Endothelial cell of umbilical vein (primary cell): ENCODE measurements at regions not wholly inside any gene's neighbourhood (a gene's known extent, or its start where the extent isn't known, plus 50 kb on each side); places are given as distances from the start of the nearest gene placed in this dataset.

ENCODE experiments used
- EZH2 ChIP-seq: IDR thresholded peaks from 2 replicates; pipeline ENCODE4 v1.6.1; 2012; ENCODE audit warnings: borderline replicate concordance, low read depth, mild to moderate bottlenecking, moderate library complexity, low read length, inconsistent platforms; ENCODE audit not compliant: severe bottlenecking
- POLR2A ChIP-seq: IDR thresholded peaks from 2 replicates; pipeline ENCODE4 v1.6.1; 2012; ENCODE audit warnings: low read depth, mild to moderate bottlenecking, control low read depth, low read length

DNA sequence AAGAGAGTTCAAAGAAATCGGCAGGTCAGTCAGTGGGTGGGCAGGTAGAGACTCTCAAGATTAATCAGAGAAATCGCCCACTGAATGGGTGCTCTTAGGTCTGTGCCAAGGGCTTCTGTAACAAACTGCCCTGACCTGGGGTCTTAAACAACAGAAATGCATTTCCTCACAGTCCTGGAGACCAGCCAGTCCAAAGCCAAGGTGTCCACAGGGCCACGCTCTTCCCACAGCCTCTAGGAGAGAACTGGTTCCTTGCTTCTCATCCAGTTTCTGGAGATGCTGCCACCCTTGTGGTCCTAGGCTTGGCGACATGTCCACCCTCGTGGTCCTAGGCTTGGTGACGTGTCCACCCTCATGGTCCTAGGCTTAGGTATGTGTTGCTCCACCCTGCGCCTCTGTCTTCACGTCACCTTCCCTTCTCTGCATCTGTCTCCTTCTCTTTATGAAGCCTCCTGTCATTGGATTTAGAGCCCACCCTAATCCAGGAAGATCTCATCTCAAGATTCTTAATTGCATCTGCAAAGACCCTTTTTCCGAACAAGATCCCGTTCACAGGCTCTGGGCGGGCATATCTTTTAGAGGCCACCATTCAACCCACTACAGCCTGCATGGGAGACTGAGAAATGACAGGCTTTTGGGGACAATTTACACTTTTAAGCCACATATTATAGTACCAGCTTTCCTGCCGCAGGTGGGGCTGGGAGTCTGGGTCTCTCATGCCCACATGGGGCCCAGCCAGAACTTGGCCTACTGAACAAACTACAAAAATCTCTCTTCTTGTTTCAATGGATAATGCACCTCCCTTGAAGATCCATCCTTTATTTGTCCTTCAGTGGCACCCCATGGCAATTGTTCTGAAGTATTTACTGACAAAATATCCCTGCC lies 161.3 kb downstream of the ASB1 start:
- TF ChIP-seq EZH2, result no peak
- TF ChIP-seq POLR2A, result no peak
